Astrocyte (in vitro differentiated cells and primary cell): ENCODE measurements at regions not wholly inside any gene's neighbourhood (a gene's known extent, or its start where the extent isn't known, plus 50 kb on each side); places are given as distances from the start of the nearest gene placed in this dataset.

Experiments used
- DNase-seq: peaks from one replicate; pipeline ENCODE4 v3.0.0-alpha.2; 2010; ENCODE audit warnings: low read depth
- FAIRE-seq: peaks from 2 replicates; lab custom pipeline; 2011; peaks lifted over from hg19 to GRCh38; lab: Jason Lieb, UNC
- H2AFZ ChIP-seq: 2 replicates; pipeline ENCODE4 v1.6.0; 2012; ENCODE audit warnings: low read depth, low read length, inconsistent platforms
- H3K27ac ChIP-seq: 2 replicates; pipeline ENCODE4 v1.5.1; 2011; ENCODE audit warnings: low read depth, low read length, inconsistent platforms
- H3K27me3 ChIP-seq: 2 replicates; pipeline ENCODE4 v1.6.0; 2011; ENCODE audit warnings: low read length, inconsistent platforms; ENCODE audit not compliant: insufficient read depth
- H3K36me3 ChIP-seq: 2 replicates; pipeline ENCODE4 v1.5.1; 2011; ENCODE audit warnings: low read length, inconsistent platforms; ENCODE audit not compliant: insufficient read depth
- H3K4me1 ChIP-seq: 2 replicates; pipeline ENCODE4 v1.5.1; 2011; ENCODE audit warnings: low read length, inconsistent platforms; ENCODE audit not compliant: insufficient read depth
- H3K4me2 ChIP-seq: 2 replicates; pipeline ENCODE4 v1.6.0; 2012; ENCODE audit warnings: low read length, inconsistent platforms
- H3K4me3 ChIP-seq: 2 replicates; pipeline ENCODE4 v1.5.1; 2011; ENCODE audit warnings: low read depth, mild to moderate bottlenecking, low read length, inconsistent platforms; ENCODE audit not compliant: insufficient read depth
- H3K79me2 ChIP-seq: 2 replicates; pipeline ENCODE4 v1.6.0; 2012; ENCODE audit warnings: mild to moderate bottlenecking, low read length, inconsistent platforms; ENCODE audit not compliant: insufficient read depth
- H3K9ac ChIP-seq: 2 replicates; pipeline ENCODE4 v1.6.0; 2012; ENCODE audit warnings: mild to moderate bottlenecking, low read length, inconsistent platforms
- H3K9me3 ChIP-seq: 2 replicates; pipeline ENCODE4 v1.5.1; 2012; ENCODE audit warnings: low read depth, mild to moderate bottlenecking, low read length, inconsistent platforms; ENCODE audit not compliant: insufficient read depth
- H4K20me1 ChIP-seq: 2 replicates; pipeline ENCODE4 v1.6.0; 2012; ENCODE audit warnings: low read length, inconsistent platforms; ENCODE audit not compliant: insufficient read depth
- H3K27ac Mint-ChIP-seq: one replicate; pipeline ENCODE4 v1.8.0; 2021; ENCODE audit warnings: mild to moderate bottlenecking, mixed read lengths; ENCODE audit not compliant: unreplicated experiment
- H3K27me3 Mint-ChIP-seq: one replicate; pipeline ENCODE4 v1.8.0; 2021; ENCODE audit warnings: low read depth, mixed read lengths; ENCODE audit not compliant: unreplicated experiment
- H3K36me3 Mint-ChIP-seq: one replicate; pipeline ENCODE4 v1.8.0; 2021; ENCODE audit warnings: low read depth, mixed read lengths; ENCODE audit not compliant: unreplicated experiment
- H3K4me1 Mint-ChIP-seq: one replicate; pipeline ENCODE4 v1.8.0; 2021; ENCODE audit warnings: low read depth, mixed read lengths; ENCODE audit not compliant: unreplicated experiment
- H3K4me3 Mint-ChIP-seq: one replicate; pipeline ENCODE4 v1.8.0; 2021; ENCODE audit warnings: mild to moderate bottlenecking, moderate library complexity, mixed read lengths; ENCODE audit not compliant: unreplicated experiment
- H3K9me3 Mint-ChIP-seq: one replicate; pipeline ENCODE4 v1.8.0; 2021; ENCODE audit warnings: mild to moderate bottlenecking, mixed read lengths; ENCODE audit not compliant: unreplicated experiment
- CTCF ChIP-seq: IDR thresholded peaks from 2 replicates; pipeline ENCODE4 v1.5.1; 2011; ENCODE audit warnings: low read depth, mild to moderate bottlenecking, inconsistent platforms, low read length, moderate library complexity; ENCODE audit not compliant: insufficient read depth
- EZH2 ChIP-seq: IDR thresholded peaks from 2 replicates; pipeline ENCODE4 v1.6.1; 2012; ENCODE audit warnings: mild to moderate bottlenecking, low read length, inconsistent platforms; ENCODE audit not compliant: insufficient read depth

DNA sequence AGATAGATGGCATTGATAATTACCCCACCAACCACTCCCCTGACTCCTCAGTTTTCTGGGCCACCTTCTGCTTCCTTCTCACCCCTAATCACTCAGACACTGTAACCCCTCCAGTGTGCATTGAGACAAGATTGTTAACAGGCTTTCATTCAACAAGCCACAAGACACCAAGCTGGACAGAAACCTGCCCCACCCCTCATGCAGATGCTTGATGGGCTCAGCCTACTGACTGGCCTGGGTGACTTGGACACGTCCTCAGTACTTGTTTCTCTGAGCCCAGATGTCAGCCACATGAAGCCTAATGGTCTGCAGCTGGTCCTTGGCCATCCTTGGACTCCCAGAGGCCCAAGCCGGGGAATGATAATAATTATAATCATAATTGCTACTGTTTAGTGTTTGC lies 71.4 kb upstream of the SMIM23 start:
- no peak for DNase-seq
- Mint-ChIP-seq H3K9me3 (peaks cover 3% of the 10 kb centered on the region), H3K36me3 (peaks cover 4% of the 10 kb centered on the region), H3K4me3 (no peak overlapping the region), H3K4me1 (no peaks in the 10 kb centered on the region), H3K27ac (no peak overlapping the region), H3K27me3 (peaks cover 17% of the 10 kb centered on the region)
- H3K27me3 ChIP-seq, result peaks cover 11% of the 10 kb centered on the region
- H3K4me2 ChIP-seq, result no peak overlapping the region
- H3K4me3 ChIP-seq, result no peak overlapping the region
- no peaks in the 10 kb centered on the region for H3K36me3 ChIP-seq
- TF ChIP-seq EZH2 (no peak), CTCF (no peak)
- no peak overlapping the region for H2AFZ ChIP-seq
- no peak for FAIRE-seq
- no peak overlapping the region for H3K9ac ChIP-seq
- no peak overlapping the region for H3K27ac ChIP-seq
- no peaks in the 10 kb centered on the region for H4K20me1 ChIP-seq
- no peaks in the 10 kb centered on the region for H3K4me1 ChIP-seq
- peaks cover 3% of the 10 kb centered on the region for H3K9me3 ChIP-seq
- H3K79me2 ChIP-seq, result no peaks in the 10 kb centered on the region

GRCh38 chr5:171714851-171715250 lies 70.8 kb upstream of the SMIM23 start:
- Histone ChIP-seq H3K36me3 (no peaks in the 10 kb centered on the region), H3K4me2 (no peak overlapping the region), H3K4me1 (no peaks in the 10 kb centered on the region), H3K27ac (no peak overlapping the region), H3K9ac (no peak overlapping the region), H2AFZ (no peak overlapping the region), H3K27me3 (peaks cover 11% of the 10 kb centered on the region), H3K9me3 (peaks cover 3% of the 10 kb centered on the region), H4K20me1 (no peaks in the 10 kb centered on the region), H3K4me3 (no peak overlapping the region), H3K79me2 (no peaks in the 10 kb centered on the region)
- H3K36me3 Mint-ChIP-seq, result peaks cover 4% of the 10 kb centered on the region
- no peak overlapping the region for H3K4me3 Mint-ChIP-seq
- FAIRE-seq, result no peak
- no peak overlapping the region for H3K27ac Mint-ChIP-seq
- no peak for TF ChIP-seq EZH2
- no peak for TF ChIP-seq CTCF
- peaks cover 3% of the 10 kb centered on the region for H3K9me3 Mint-ChIP-seq
- DNase-seq, result no peak
- H3K27me3 Mint-ChIP-seq, result peaks cover 20% of the 10 kb centered on the region
- no peaks in the 10 kb centered on the region for H3K4me1 Mint-ChIP-seq

DNA sequence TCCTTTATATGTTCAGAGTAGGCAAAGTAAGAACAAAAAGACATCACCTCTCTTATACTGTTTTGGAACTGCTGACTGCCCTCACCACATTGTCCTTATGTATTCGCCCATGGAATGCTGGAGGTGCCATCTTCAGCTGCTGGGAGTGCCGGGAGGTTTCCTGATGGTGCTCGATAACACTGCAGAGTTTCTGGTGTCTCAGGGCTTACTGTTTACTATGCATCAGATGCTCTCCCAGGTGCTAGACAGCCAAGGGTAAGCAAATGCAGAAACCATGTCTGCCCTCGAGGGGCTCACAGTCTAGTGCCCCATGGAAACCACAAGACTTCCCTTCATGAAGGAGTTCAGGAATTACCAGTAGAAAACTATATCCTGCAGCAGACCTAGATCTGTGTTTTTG lies 70.1 kb upstream of the SMIM23 start:
- Histone ChIP-seq H3K4me1 (no peaks in the 10 kb centered on the region), H3K27ac (no peak overlapping the region), H3K4me3 (no peak overlapping the region), H2AFZ (no peak overlapping the region), H3K79me2 (no peaks in the 10 kb centered on the region), H3K36me3 (no peaks in the 10 kb centered on the region), H4K20me1 (no peaks in the 10 kb centered on the region), H3K4me2 (no peak overlapping the region), H3K9ac (no peak overlapping the region), H3K9me3 (peaks cover 3% of the 10 kb centered on the region), H3K27me3 (peaks cover 14% of the 10 kb centered on the region)
- Mint-ChIP-seq H3K4me3 (no peak overlapping the region), H3K4me1 (no peaks in the 10 kb centered on the region), H3K27me3 (peaks cover 23% of the 10 kb centered on the region), H3K9me3 (peaks cover 3% of the 10 kb centered on the region), H3K36me3 (peaks cover 4% of the 10 kb centered on the region), H3K27ac (no peak overlapping the region)
- no peak for TF ChIP-seq EZH2
- no peak for TF ChIP-seq CTCF
- FAIRE-seq, result no peak
- DNase-seq, result no peak
